NB4 (cell line): ENCODE measurements at regions not wholly inside any gene's neighbourhood (a gene's known extent, or its start where the extent isn't known, plus 50 kb on each side); places are given as distances from the start of the nearest gene placed in this dataset.
"Not testable (repeated sequence)": the region's sequence is repeated elsewhere in the genome, so short reads cannot be mapped to it uniquely, and the experiment has no call there.

ENCODE experiments used
- POLR2A ChIP-seq: IDR thresholded peaks from 2 replicates; pipeline ENCODE4 v1.6.1; 2011; ENCODE audit warnings: mild to moderate bottlenecking; ENCODE audit not compliant: insufficient read length; ENCODE audit errors: extremely low read depth
- TF ChIP-seq, protein P1 (sequence below): IDR thresholded peaks from one replicate; pipeline ENCODE4 v1.5.1; 2012; ENCODE audit warnings: low read depth, low read length
- TF ChIP-seq, protein P2 (sequence below): IDR thresholded peaks from 2 replicates; pipeline ENCODE4 v1.6.1; 2011; ENCODE audit warnings: low read depth, low read length

DNA sequence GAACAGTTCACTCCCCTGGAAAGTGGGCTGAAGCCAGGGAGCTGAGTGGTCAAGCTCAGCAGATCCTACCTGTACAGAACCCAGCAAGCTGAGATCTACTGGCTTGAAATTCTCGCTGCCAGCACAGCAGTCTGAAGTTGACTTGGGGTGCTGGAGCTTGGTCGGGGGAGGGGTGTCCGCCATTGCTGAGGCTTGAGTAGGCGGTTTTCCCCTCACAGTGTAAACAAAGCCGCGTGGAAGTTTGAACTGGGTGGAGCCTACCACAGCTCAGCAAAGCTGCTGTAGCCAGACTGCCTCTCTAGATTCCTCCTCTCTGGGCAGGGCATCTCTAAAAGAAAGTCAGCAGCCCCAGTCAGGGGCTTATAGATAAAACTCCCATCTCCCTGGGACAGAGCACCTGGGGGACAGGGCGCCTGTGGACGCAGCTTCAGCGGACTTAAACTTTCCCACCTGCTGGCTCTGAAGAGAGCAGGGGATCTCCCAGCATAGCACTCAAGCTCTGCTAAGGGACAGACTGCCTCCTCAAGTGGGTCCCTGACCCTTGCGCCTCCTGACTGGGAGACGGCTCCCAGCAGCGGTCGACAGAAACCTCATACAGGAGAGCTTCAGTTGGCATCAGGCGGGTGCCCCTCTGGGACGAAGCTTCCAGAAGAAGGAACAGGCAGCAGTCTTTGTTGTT is 135.3 kb upstream of the HS3ST4 start:
- TF ChIP-seq, protein P1, sequence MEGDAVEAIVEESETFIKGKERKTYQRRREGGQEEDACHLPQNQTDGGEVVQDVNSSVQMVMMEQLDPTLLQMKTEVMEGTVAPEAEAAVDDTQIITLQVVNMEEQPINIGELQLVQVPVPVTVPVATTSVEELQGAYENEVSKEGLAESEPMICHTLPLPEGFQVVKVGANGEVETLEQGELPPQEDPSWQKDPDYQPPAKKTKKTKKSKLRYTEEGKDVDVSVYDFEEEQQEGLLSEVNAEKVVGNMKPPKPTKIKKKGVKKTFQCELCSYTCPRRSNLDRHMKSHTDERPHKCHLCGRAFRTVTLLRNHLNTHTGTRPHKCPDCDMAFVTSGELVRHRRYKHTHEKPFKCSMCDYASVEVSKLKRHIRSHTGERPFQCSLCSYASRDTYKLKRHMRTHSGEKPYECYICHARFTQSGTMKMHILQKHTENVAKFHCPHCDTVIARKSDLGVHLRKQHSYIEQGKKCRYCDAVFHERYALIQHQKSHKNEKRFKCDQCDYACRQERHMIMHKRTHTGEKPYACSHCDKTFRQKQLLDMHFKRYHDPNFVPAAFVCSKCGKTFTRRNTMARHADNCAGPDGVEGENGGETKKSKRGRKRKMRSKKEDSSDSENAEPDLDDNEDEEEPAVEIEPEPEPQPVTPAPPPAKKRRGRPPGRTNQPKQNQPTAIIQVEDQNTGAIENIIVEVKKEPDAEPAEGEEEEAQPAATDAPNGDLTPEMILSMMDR, result not testable (repeated sequence)
- not testable (repeated sequence) for TF ChIP-seq POLR2A
- TF ChIP-seq, protein P2, sequence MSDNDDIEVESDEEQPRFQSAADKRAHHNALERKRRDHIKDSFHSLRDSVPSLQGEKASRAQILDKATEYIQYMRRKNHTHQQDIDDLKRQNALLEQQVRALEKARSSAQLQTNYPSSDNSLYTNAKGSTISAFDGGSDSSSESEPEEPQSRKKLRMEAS, result not testable (repeated sequence)
